Liver (tissue), 8 donors: ENCODE measurements at regions not wholly inside any gene's neighbourhood (a gene's known extent, or its start where the extent isn't known, plus 50 kb on each side); places are given as distances from the start of the nearest gene placed in this dataset.
A peak's percentile ranks its signal among the peaks of the same experiment; 100 is the strongest.

ENCODE experiments used
- DNase-seq: peaks from one replicate; pipeline ENCODE4 v3.0.0-alpha.2; 2017; ENCODE audit warnings: low spot score
- H3K27ac ChIP-seq, 2 donors: one replicate each; pipeline ENCODE4 v1.7.0; 2013; ENCODE audit warnings: inconsistent platforms in 2 of 2, low read length in 2 of 2, control low read depth in 1 of 2, low read depth in 1 of 2, mild to moderate bottlenecking in 1 of 2
- H3K27me3 ChIP-seq, 4 donors: one replicate each; pipeline versions ENCODE4 v1.6.1 to v1.7.0; 2013; ENCODE audit warnings: low read length in 3 of 4, inconsistent platforms in 1 of 4, mild to moderate bottlenecking in 1 of 4, moderate library complexity in 1 of 4; ENCODE audit not compliant: control insufficient read depth in 4 of 4, insufficient read depth in 4 of 4
- H3K36me3 ChIP-seq, 4 donors: one replicate each; pipeline versions ENCODE4 v1.6.1 to v1.7.0; 2013; ENCODE audit warnings: low read length in 3 of 4, mild to moderate bottlenecking in 3 of 4, low read depth in 1 of 4, moderate library complexity in 1 of 4; ENCODE audit not compliant: control insufficient read depth in 4 of 4, insufficient read depth in 3 of 4
- H3K4me1 ChIP-seq, 4 donors: one replicate each; pipeline versions ENCODE4 v1.6.1 to v1.7.0; 2013; ENCODE audit warnings: low read length in 3 of 4, mild to moderate bottlenecking in 3 of 4, moderate library complexity in 1 of 4; ENCODE audit not compliant: control insufficient read depth in 4 of 4, insufficient read depth in 4 of 4
- H3K4me3 ChIP-seq, 3 donors: one replicate each; pipeline versions ENCODE4 v1.6.1 to v1.7.0; 2013; ENCODE audit warnings: low read length in 3 of 3, control low read depth in 1 of 3, low read depth in 1 of 3, mild to moderate bottlenecking in 1 of 3
- H3K9ac ChIP-seq, 2 donors: one replicate each; pipeline ENCODE4 v1.7.0; 2013; ENCODE audit warnings: low read length in 2 of 2, mild to moderate bottlenecking in 2 of 2, moderate library complexity in 2 of 2, control low read depth in 1 of 2, low read depth in 1 of 2
- H3K9me3 ChIP-seq, 4 donors: one replicate each; pipeline versions ENCODE4 v1.6.1 to v1.7.0; 2013; ENCODE audit warnings: low read length in 3 of 4; ENCODE audit not compliant: control insufficient read depth in 4 of 4
- ATF3 ChIP-seq: IDR thresholded peaks from 2 replicates; pipeline ENCODE4 v1.6.1; 2016; ENCODE audit warnings: antibody characterized with exemption
- CTCF ChIP-seq: fragments of 150-350 bp; IDR thresholded peaks from 2 replicates; pipeline ENCODE4 v1.5.1; 2017; ENCODE audit warnings: improper control_type of control experiment, low read depth, low read length; ENCODE audit not compliant: missing input control
- EGR1 ChIP-seq, 2 donors: IDR thresholded peaks; 2 replicates each; pipeline ENCODE4 v1.6.1; 2016 to 2018; ENCODE audit warnings: antibody characterized with exemption in 2 of 2, low read depth in 2 of 2
- FOXA1 ChIP-seq: IDR thresholded peaks from 2 replicates; pipeline ENCODE4 v1.6.1; 2016; ENCODE audit warnings: antibody characterized with exemption
- GABPA ChIP-seq, 2 donors: IDR thresholded peaks in 1 of 2; conservative IDR thresholded peaks in 1 of 2; 2 replicates each; pipeline ENCODE4 v1.6.1; 2016; ENCODE audit warnings: antibody characterized with exemption in 2 of 2, mild to moderate bottlenecking in 1 of 2, moderate library complexity in 1 of 2
- HNF4A ChIP-seq, 2 donors: conservative IDR thresholded peaks; 2 replicates each; pipeline ENCODE4 v1.6.1; 2016; ENCODE audit warnings: antibody characterized with exemption in 2 of 2, mild to moderate bottlenecking in 2 of 2
- HNF4G ChIP-seq: IDR thresholded peaks from 2 replicates; pipeline ENCODE4 v1.6.1; 2016; ENCODE audit warnings: antibody characterized with exemption
- JUND ChIP-seq, 2 donors: IDR thresholded peaks; 2 replicates each; pipeline ENCODE4 v1.6.1; 2016; ENCODE audit warnings: antibody characterized with exemption in 2 of 2
- MAX ChIP-seq: IDR thresholded peaks from 2 replicates; pipeline ENCODE4 v1.6.1; 2016; ENCODE audit warnings: antibody characterized with exemption
- NR2F2 ChIP-seq: IDR thresholded peaks from 2 replicates; pipeline ENCODE4 v1.6.1; 2016; ENCODE audit warnings: antibody characterized with exemption
- RAD21 ChIP-seq, 2 donors: IDR thresholded peaks; 2 replicates each; pipeline ENCODE4 v1.6.1; 2016; ENCODE audit warnings: antibody characterized with exemption in 2 of 2, mild to moderate bottlenecking in 2 of 2
- REST ChIP-seq: IDR thresholded peaks from 2 replicates; pipeline ENCODE4 v1.6.1; 2016; ENCODE audit warnings: antibody characterized with exemption, mild to moderate bottlenecking
- RXRA ChIP-seq, 2 donors: IDR thresholded peaks; 2 replicates each; pipeline ENCODE4 v1.6.1; 2017 to 2018; ENCODE audit warnings: antibody characterized with exemption in 2 of 2, mild to moderate bottlenecking in 1 of 2
- TAF1 ChIP-seq: conservative IDR thresholded peaks from 2 replicates; pipeline ENCODE4 v1.6.1; 2016; ENCODE audit warnings: antibody characterized with exemption, mild to moderate bottlenecking
- YY1 ChIP-seq: IDR thresholded peaks from 2 replicates; pipeline ENCODE4 v1.6.1; 2016; ENCODE audit warnings: antibody characterized with exemption, mild to moderate bottlenecking
- ZBTB33 ChIP-seq: IDR thresholded peaks from 2 replicates; pipeline ENCODE4 v1.6.1; 2016; ENCODE audit warnings: antibody characterized with exemption
- WGBS: extraction: QIAGEN DNeasy Blood & Tissue Kit; methylation state at CpG from one replicate; pipeline ENCODE4 v1.1.7; 2013; 5-methylcytosine and 5-hydroxymethylcytosine counted together
- donor health status: healthy.
- donor health status: healthy.
- donor health status: healthy.
- donor health status: healthy.
- donor health status: healthy.

- TF ChIP-seq REST: no peak
- TF ChIP-seq GABPA (IDR thresholded peaks at IDR 0.05 in 1 of 2, conservative IDR thresholded peaks at IDR 0.05 in 1 of 2): no peak
- TF ChIP-seq RXRA (IDR thresholded peaks at IDR 0.05): peak in 1 of 2 donors; percentile 26
- no peak for TF ChIP-seq MAX
- TF ChIP-seq HNF4A (conservative IDR thresholded peaks at IDR 0.05): peak in 1 of 2 donors; percentile 26
- TF ChIP-seq NR2F2: no peak
- TF ChIP-seq JUND (IDR thresholded peaks at IDR 0.05): no peak
- no peak for TF ChIP-seq TAF1
- TF ChIP-seq CTCF: peak; percentile 31
- no peak for TF ChIP-seq HNF4G
- peak; percentile 67 to 81 for TF ChIP-seq RAD21 (IDR thresholded peaks at IDR 0.05)
- no peak for TF ChIP-seq YY1
- no peak for DNase-seq
- no peak overlapping the region for H3K27ac ChIP-seq
- H3K9ac ChIP-seq: no peak overlapping the region
- WGBS: 71% methylated on average over 3 of the region's 3 CpGs
- peaks cover 3 to 9% (median 5%) of the 10 kb centered on the region in 4 donors for H3K4me1 ChIP-seq
- no peaks in the 10 kb centered on the region for H3K36me3 ChIP-seq
- H3K27me3 ChIP-seq: no peaks in the 10 kb centered on the region
- no peak overlapping the region for H3K4me3 ChIP-seq
- H3K9me3 ChIP-seq: peaks cover 0 to 2% (median 0%) of the 10 kb centered on the region in 4 donors
These were observed 144.2 kb downstream of the LYPLAL1 start for GRCh38 chr1:219317762-219318353.

GRCh38 chr1:219316066-219316465 is 142.4 kb downstream of the LYPLAL1 start:
- Histone ChIP-seq H3K9ac (no peak overlapping the region), H3K27me3 (no peaks in the 10 kb centered on the region), H3K4me1 (peaks cover 3 to 9% (median 5%) of the 10 kb centered on the region in 4 donors), H3K4me3 (no peak overlapping the region), H3K9me3 (peaks cover 0 to 2% (median 0%) of the 10 kb centered on the region in 4 donors), H3K27ac (no peak overlapping the region), H3K36me3 (no peaks in the 10 kb centered on the region)
- DNase-seq: no peak
- WGBS: 99% methylated on average over 1 of the region's 1 CpG
- TF ChIP-seq FOXA1: no peak

GRCh38 chr1:219313961-219314360 is 140.3 kb downstream of the LYPLAL1 start:
- Histone ChIP-seq H3K4me3 (no peak overlapping the region), H3K9me3 (peaks cover 0 to 2% (median 0%) of the 10 kb centered on the region in 4 donors), H3K36me3 (no peaks in the 10 kb centered on the region), H3K9ac (no peak overlapping the region), H3K27ac (no peak overlapping the region), H3K27me3 (no peaks in the 10 kb centered on the region), H3K4me1 (peaks cover under 1 to 5% (median 2%) of the 10 kb centered on the region in 4 donors)
- DNase-seq: no peak
- over 99% methylated on average over 2 of the region's 2 CpGs for whole genome bisulfite sequencing
- TF ChIP-seq TAF1 (no peak), JUND (IDR thresholded peaks at IDR 0.05) (no peak), YY1 (no peak), ATF3 (no peak), ZBTB33 (no peak), FOXA1 (no peak), EGR1 (IDR thresholded peaks at IDR 0.05; ENCODE audit: low read depth in 2 of 2) (no peak), RXRA (IDR thresholded peaks at IDR 0.05) (no peak), CTCF (no peak), MAX (no peak), GABPA (IDR thresholded peaks at IDR 0.05 in 1 of 2, conservative IDR thresholded peaks at IDR 0.05 in 1 of 2) (no peak)
